GM18868 (cell line): ENCODE measurements at regions not wholly inside any gene's neighbourhood (a gene's known extent, or its start where the extent isn't known, plus 50 kb on each side); places are given as distances from the start of the nearest gene placed in this dataset.
A peak's percentile ranks its signal among the peaks of the same experiment; 100 is the strongest.

Source experiments
- ATAC-seq: cut with Tn5 transposase; IDR thresholded peaks from one replicate; pipeline ENCODE4 v1.9.1; 2021; ENCODE audit warnings: mild to moderate bottlenecking, moderate library complexity; ENCODE audit not compliant: unreplicated experiment

- ATAC-seq: no peak
Measured at GRCh38 chr4:67236788-67237187, 308.5 kb downstream of the CENPC start.

- no peak for ATAC-seq
Measured at GRCh38 chr4:67236318-67236717, 309.0 kb downstream of the CENPC start.

- ATAC-seq: no peak
Measured at GRCh38 chr4:67234296-67234695, 311.0 kb downstream of the CENPC start.

GRCh38 chr4:67229148-67229547, 316.2 kb downstream of the CENPC start:
- ATAC-seq: no peak

- ATAC-seq: no peak
Measured at GRCh38 chr4:67220861-67221260, 324.4 kb downstream of the CENPC start.

GRCh38 chr4:67218883-67219282, 326.4 kb downstream of the CENPC start:
- ATAC-seq: no peak

- no peak for ATAC-seq
Measured at GRCh38 chr4:67207941-67208441, 337.3 kb downstream of the CENPC start.

- ATAC-seq: no peak
Measured at GRCh38 chr4:67204441-67204840, 340.9 kb downstream of the CENPC start.

- ATAC-seq: peak; percentile 82
Measured at GRCh38 chr4:67201334-67201733, 344.0 kb downstream of the CENPC start.

- peak; percentile 57 for ATAC-seq
Measured at GRCh38 chr4:67198727-67199126, 346.6 kb downstream of the CENPC start.

GRCh38 chr4:67167849-67168248, 377.5 kb downstream of the CENPC start:
- ATAC-seq: no peak

- no peak for ATAC-seq
Measured at GRCh38 chr4:67162690-67163089, 382.6 kb downstream of the CENPC start.

GRCh38 chr4:67161311-67161710, 384.0 kb downstream of the CENPC start:
- ATAC-seq: no peak

- peak; percentile 60 for ATAC-seq
Measured at GRCh38 chr4:67160394-67160793, 384.9 kb downstream of the CENPC start.

- no peak for ATAC-seq
Measured at GRCh38 chr4:67158666-67159065, 386.6 kb downstream of the CENPC start.

- no peak for ATAC-seq
Measured at GRCh38 chr4:67152976-67153375, 392.3 kb downstream of the CENPC start.

GRCh38 chr4:67151376-67152343, 393.6 kb downstream of the CENPC start:
- ATAC-seq: no peak

- no peak for ATAC-seq
Measured at GRCh38 chr4:67141586-67141985, 403.7 kb downstream of the CENPC start.

- no peak for ATAC-seq
Measured at GRCh38 chr4:67134616-67135015, 410.7 kb downstream of the CENPC start.

- ATAC-seq: no peak
Measured at GRCh38 chr4:67133162-67133561, 412.1 kb downstream of the CENPC start.

- peak; percentile 99 for ATAC-seq
Measured at GRCh38 chr4:67131224-67131623, 414.1 kb downstream of the CENPC start.

- no peak for ATAC-seq
Measured at GRCh38 chr4:67130411-67130810, 414.9 kb downstream of the CENPC start.
